Progenitor cell of endocrine pancreas (in vitro differentiated cells): ENCODE measurements at regions not wholly inside any gene's neighbourhood (a gene's known extent, or its start where the extent isn't known, plus 50 kb on each side); places are given as distances from the start of the nearest gene placed in this dataset.

Source experiments
- DNase-seq: peaks from one replicate; pipeline ENCODE4 v3.0.0; 2021; ENCODE audit warnings: low spot score; ENCODE audit not compliant: unreplicated experiment
- H3K27ac Mint-ChIP-seq: 2 replicates; pipeline ENCODE4 v1.8.0; 2021; ENCODE audit warnings: mild to moderate bottlenecking, moderate library complexity, mixed read lengths
- H3K27me3 Mint-ChIP-seq: 2 replicates; pipeline ENCODE4 v1.8.0; 2021; ENCODE audit warnings: mixed read lengths
- H3K36me3 Mint-ChIP-seq: 2 replicates; pipeline ENCODE4 v1.8.0; 2022; ENCODE audit warnings: mixed read lengths; ENCODE audit not compliant: insufficient read depth
- H3K4me1 Mint-ChIP-seq: 2 replicates; pipeline ENCODE4 v1.8.0; 2021; ENCODE audit warnings: low read depth, mixed read lengths
- H3K4me3 Mint-ChIP-seq: 2 replicates; pipeline ENCODE4 v1.8.0; 2021; ENCODE audit warnings: low read depth, mild to moderate bottlenecking, moderate library complexity, mixed read lengths
- H3K9me3 Mint-ChIP-seq: 2 replicates; pipeline ENCODE4 v1.8.0; 2021; ENCODE audit warnings: low read depth, mixed read lengths
- TF ChIP-seq, protein P1 (sequence below): fragments of 200-600 bp; sonication (generic); IDR thresholded peaks from one replicate; pipeline ENCODE4 v1.5.0; 2021; ENCODE audit warnings: antibody characterized with exemption, mild to moderate bottlenecking; ENCODE audit not compliant: unreplicated experiment

GRCh38 chr10:64547168-64547567, 1026.0 kb downstream of the REEP3 start:
- peaks cover 12% of the 10 kb centered on the region for H3K4me1 Mint-ChIP-seq
- peaks cover 4% of the 10 kb centered on the region for H3K9me3 Mint-ChIP-seq
- H3K4me3 Mint-ChIP-seq, result no peak overlapping the region
- TF ChIP-seq, protein P1, sequence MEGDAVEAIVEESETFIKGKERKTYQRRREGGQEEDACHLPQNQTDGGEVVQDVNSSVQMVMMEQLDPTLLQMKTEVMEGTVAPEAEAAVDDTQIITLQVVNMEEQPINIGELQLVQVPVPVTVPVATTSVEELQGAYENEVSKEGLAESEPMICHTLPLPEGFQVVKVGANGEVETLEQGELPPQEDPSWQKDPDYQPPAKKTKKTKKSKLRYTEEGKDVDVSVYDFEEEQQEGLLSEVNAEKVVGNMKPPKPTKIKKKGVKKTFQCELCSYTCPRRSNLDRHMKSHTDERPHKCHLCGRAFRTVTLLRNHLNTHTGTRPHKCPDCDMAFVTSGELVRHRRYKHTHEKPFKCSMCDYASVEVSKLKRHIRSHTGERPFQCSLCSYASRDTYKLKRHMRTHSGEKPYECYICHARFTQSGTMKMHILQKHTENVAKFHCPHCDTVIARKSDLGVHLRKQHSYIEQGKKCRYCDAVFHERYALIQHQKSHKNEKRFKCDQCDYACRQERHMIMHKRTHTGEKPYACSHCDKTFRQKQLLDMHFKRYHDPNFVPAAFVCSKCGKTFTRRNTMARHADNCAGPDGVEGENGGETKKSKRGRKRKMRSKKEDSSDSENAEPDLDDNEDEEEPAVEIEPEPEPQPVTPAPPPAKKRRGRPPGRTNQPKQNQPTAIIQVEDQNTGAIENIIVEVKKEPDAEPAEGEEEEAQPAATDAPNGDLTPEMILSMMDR, result no peak
- H3K27me3 Mint-ChIP-seq, result no peaks in the 10 kb centered on the region
- no peak overlapping the region for H3K27ac Mint-ChIP-seq
- no peak for DNase-seq
- H3K36me3 Mint-ChIP-seq, result no peaks in the 10 kb centered on the region

GRCh38 chr10:64555666-64556065, 1034.5 kb downstream of the REEP3 start:
- Mint-ChIP-seq H3K4me1 (peaks cover 5% of the 10 kb centered on the region), H3K27me3 (no peaks in the 10 kb centered on the region), H3K4me3 (no peak overlapping the region), H3K27ac (no peak overlapping the region), H3K9me3 (peaks cover 4% of the 10 kb centered on the region), H3K36me3 (no peaks in the 10 kb centered on the region)
- TF ChIP-seq, protein P1, result no peak
- no peak for DNase-seq

DNA sequence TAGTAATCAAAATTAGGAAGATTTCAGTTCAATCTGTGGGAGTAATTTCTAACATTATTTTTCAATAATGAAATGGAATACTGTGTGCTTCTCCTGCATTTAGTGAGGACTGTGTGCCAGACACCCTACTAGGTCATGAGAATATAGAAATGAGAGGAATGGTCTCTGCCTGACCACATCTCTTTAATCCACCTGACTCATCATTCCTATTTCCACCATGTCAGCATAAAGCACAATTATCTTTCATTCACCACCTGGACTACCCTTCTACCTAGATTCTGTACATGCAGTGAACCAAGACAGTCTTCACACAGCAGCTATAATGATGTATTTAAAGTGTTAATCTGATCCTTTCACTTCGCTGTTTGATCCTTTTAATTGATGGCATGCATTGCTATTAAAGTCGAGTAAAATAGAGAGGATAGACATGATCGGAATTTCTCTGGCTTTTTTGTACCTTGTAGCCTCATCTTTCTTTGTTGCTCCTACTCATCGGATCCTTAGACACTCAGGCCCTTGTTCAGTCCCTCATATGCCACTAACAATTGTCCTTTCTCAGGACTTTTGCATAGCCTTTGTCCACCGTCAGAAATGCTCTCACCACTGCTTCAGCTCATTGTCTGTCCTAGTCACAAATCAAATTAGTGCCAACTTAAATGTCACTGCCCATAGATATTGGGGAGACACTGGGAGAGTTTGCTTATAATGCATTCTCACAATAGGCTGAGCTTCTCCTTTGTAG, 1037.1 kb downstream of the REEP3 start:
- no peak for DNase-seq
- Mint-ChIP-seq H3K4me3 (no peak overlapping the region), H3K4me1 (no peaks in the 10 kb centered on the region), H3K27ac (no peak overlapping the region), H3K36me3 (no peaks in the 10 kb centered on the region), H3K9me3 (peaks cover 12% of the 10 kb centered on the region), H3K27me3 (no peaks in the 10 kb centered on the region)
- TF ChIP-seq, protein P1, result no peak

DNA sequence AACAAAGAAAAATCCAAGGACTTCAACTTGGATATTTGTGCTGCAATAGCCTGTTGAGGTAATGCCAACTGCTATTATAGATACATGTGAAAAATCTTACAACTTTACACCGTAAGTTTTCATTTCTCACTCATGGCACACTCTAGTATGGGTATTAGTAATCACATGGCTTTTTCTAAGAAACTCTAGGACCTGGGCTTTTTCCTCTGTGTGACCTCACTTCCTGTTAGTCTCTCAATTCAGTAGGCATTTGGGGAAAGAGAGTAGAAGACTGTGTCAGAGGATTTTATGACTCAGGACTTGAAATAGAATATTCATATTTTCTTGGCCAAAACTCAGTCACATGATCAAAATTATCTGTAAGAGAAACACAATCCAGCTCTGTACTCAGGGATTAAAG, 1049.9 kb downstream of the REEP3 start:
- Mint-ChIP-seq H3K27ac (no peak overlapping the region), H3K4me1 (peaks cover 8% of the 10 kb centered on the region), H3K27me3 (peaks cover 1% of the 10 kb centered on the region), H3K4me3 (no peak overlapping the region), H3K9me3 (peaks cover 16% of the 10 kb centered on the region), H3K36me3 (peaks cover 5% of the 10 kb centered on the region)
- TF ChIP-seq, protein P1, result no peak
- no peak for DNase-seq

GRCh38 chr10:64573623-64574325, 1052.6 kb downstream of the REEP3 start:
- peaks cover 2% of the 10 kb centered on the region for H3K36me3 Mint-ChIP-seq
- no peak for DNase-seq
- no peak overlapping the region for H3K4me3 Mint-ChIP-seq
- peak overlapping the region; percentile 76 for H3K27ac Mint-ChIP-seq
- peaks cover 8% of the 10 kb centered on the region for H3K4me1 Mint-ChIP-seq
- no peaks in the 10 kb centered on the region for H3K27me3 Mint-ChIP-seq
- H3K9me3 Mint-ChIP-seq, result peaks cover 6% of the 10 kb centered on the region
- TF ChIP-seq, protein P1, result no peak
